Fibroblast of the aortic adventitia (primary cell): ENCODE measurements at regions not wholly inside any gene's neighbourhood (a gene's known extent, or its start where the extent isn't known, plus 50 kb on each side); places are given as distances from the start of the nearest gene placed in this dataset.

ENCODE experiments used
- DNase-seq: peaks from one replicate; pipeline ENCODE4 v3.0.0-alpha.2; 2010; ENCODE audit warnings: low read depth
- H3K4me3 ChIP-seq: 2 replicates; pipeline ENCODE4 v1.5.1; 2011; ENCODE audit warnings: low read depth, mild to moderate bottlenecking, control low read depth, low read length, moderate library complexity
- CTCF ChIP-seq: IDR thresholded peaks from 2 replicates; pipeline ENCODE4 v1.5.1; 2011; ENCODE audit warnings: mild to moderate bottlenecking, low read length, control low read depth, inconsistent platforms; ENCODE audit not compliant: insufficient read depth

- no peak overlapping the region for H3K4me3 ChIP-seq
- TF ChIP-seq CTCF = no peak
- DNase-seq = no peak
Measured at GRCh38 chr1:19591482-19592091, 52.5 kb upstream of the NBL1 start.

GRCh38 chr1:19585507-19585906 lies 58.6 kb upstream of the NBL1 start:
- H3K4me3 ChIP-seq = no peak overlapping the region
- no peak for DNase-seq
- TF ChIP-seq CTCF = no peak

- no peak overlapping the region for H3K4me3 ChIP-seq
- peak; percentile 47 for TF ChIP-seq CTCF
- no peak for DNase-seq
Measured at GRCh38 chr1:19582318-19582717, 61.8 kb upstream of the NBL1 start.

GRCh38 chr1:19581381-19581780 lies 62.7 kb upstream of the NBL1 start:
- no peak for DNase-seq
- no peak for TF ChIP-seq CTCF

GRCh38 chr1:19577561-19577960 lies 66.5 kb upstream of the NBL1 start:
- DNase-seq = no peak
- no peak for TF ChIP-seq CTCF
- no peak overlapping the region for H3K4me3 ChIP-seq

More at GRCh38 chr1:19581381-19581780, 62.7 kb upstream of the NBL1 start:
- no peak overlapping the region for H3K4me3 ChIP-seq

- H3K4me3 ChIP-seq = no peak overlapping the region
- peak; percentile 93 for DNase-seq
- TF ChIP-seq CTCF = no peak
Measured at GRCh38 chr1:19577036-19577435, 67.1 kb upstream of the NBL1 start.

GRCh38 chr1:19569786-19570185 lies 74.3 kb upstream of the NBL1 start:
- no peak overlapping the region for H3K4me3 ChIP-seq
- no peak for TF ChIP-seq CTCF
- DNase-seq = no peak
